ENCODE measurements at regions not wholly inside any gene's neighbourhood (a gene's known extent, or its start where the extent isn't known, plus 50 kb on each side); places are given as distances from the start of the nearest gene placed in this dataset.

GRCh38 chr7:43034535-43035002 is 77.9 kb upstream of the HECW1 start:
- TF ChIP-seq CTCF (IDR thresholded peaks at IDR 0.05; ENCODE audit: insufficient read depth, low read depth, low read length) (no peak), EZH2 (IDR thresholded peaks at IDR 0.05; ENCODE audit: insufficient read depth, low read length) (no peak)

Data from astrocyte (in vitro differentiated cells and primary cell).